ENCODE measurements at regions not wholly inside any gene's neighbourhood (a gene's known extent, or its start where the extent isn't known, plus 50 kb on each side); places are given as distances from the start of the nearest gene placed in this dataset.
"Not testable (repeated sequence)": the region's sequence is repeated elsewhere in the genome, so short reads cannot be mapped to it uniquely, and the experiment has no call there.

GRCh38 chr4:181784881-181785280, 458.3 kb upstream of the TENM3 start:
- no peak for DNase-seq (ENCODE audit: low read depth)

GRCh38 chr4:181792641-181793040, 450.6 kb upstream of the TENM3 start:
- no peak for DNase-seq (ENCODE audit: low read depth)

GRCh38 chr4:181793096-181793495, 450.1 kb upstream of the TENM3 start:
- DNase-seq (ENCODE audit: low read depth) = no peak

GRCh38 chr4:181796502-181796901, 446.7 kb upstream of the TENM3 start:
- DNase-seq (ENCODE audit: low read depth) = peak; percentile 78

- DNase-seq (ENCODE audit: low read depth) = no peak
Observed at GRCh38 chr4:181798536-181798935, 444.7 kb upstream of the TENM3 start.

- no peak for DNase-seq (ENCODE audit: low read depth)
Observed at GRCh38 chr4:181799561-181800069, 443.6 kb upstream of the TENM3 start.

GRCh38 chr4:181802207-181802606, 441.0 kb upstream of the TENM3 start:
- DNase-seq (ENCODE audit: low read depth) = no peak

GRCh38 chr4:181807771-181808170, 435.4 kb upstream of the TENM3 start:
- DNase-seq (ENCODE audit: low read depth) = peak; percentile 62

GRCh38 chr4:181810711-181811110, 432.5 kb upstream of the TENM3 start:
- DNase-seq (ENCODE audit: low read depth) = no peak

GRCh38 chr4:181811550-181811949, 431.7 kb upstream of the TENM3 start:
- not testable (repeated sequence) for DNase-seq (ENCODE audit: low read depth)

- DNase-seq (ENCODE audit: low read depth) = peak; percentile 51
Observed at GRCh38 chr4:181819946-181820345, 423.3 kb upstream of the TENM3 start.

GRCh38 chr4:181820553-181820952, 422.6 kb upstream of the TENM3 start:
- no peak for DNase-seq (ENCODE audit: low read depth)

- peak; percentile 69 for DNase-seq (ENCODE audit: low read depth)
Observed at GRCh38 chr4:181821039-181822004, 421.9 kb upstream of the TENM3 start.

- DNase-seq (ENCODE audit: low read depth) = peak; percentile 72
Observed at GRCh38 chr4:181822005-181822375, 421.2 kb upstream of the TENM3 start.

GRCh38 chr4:181823183-181823582, 420.0 kb upstream of the TENM3 start:
- DNase-seq (ENCODE audit: low read depth) = no peak

- DNase-seq (ENCODE audit: low read depth) = no peak
Observed at GRCh38 chr4:181823645-181824044, 419.6 kb upstream of the TENM3 start.

- no peak for DNase-seq (ENCODE audit: low read depth)
Observed at GRCh38 chr4:181825564-181825963, 417.6 kb upstream of the TENM3 start.

GRCh38 chr4:181827246-181827645, 416.0 kb upstream of the TENM3 start:
- DNase-seq (ENCODE audit: low read depth) = no peak

- no peak for DNase-seq (ENCODE audit: low read depth)
Observed at GRCh38 chr4:181830404-181831035, 412.7 kb upstream of the TENM3 start.

- DNase-seq (ENCODE audit: low read depth) = no peak
Observed at GRCh38 chr4:181834071-181834470, 409.1 kb upstream of the TENM3 start.

GRCh38 chr4:181835348-181835747, 407.9 kb upstream of the TENM3 start:
- DNase-seq (ENCODE audit: low read depth) = peak; percentile 3

GRCh38 chr4:181838253-181838652, 404.9 kb upstream of the TENM3 start:
- no peak for DNase-seq (ENCODE audit: low read depth)

GRCh38 chr4:181843797-181844196, 399.4 kb upstream of the TENM3 start:
- not testable (repeated sequence) for DNase-seq (ENCODE audit: low read depth)
